Stomach (tissue), 4 donors: ENCODE measurements at regions not wholly inside any gene's neighbourhood (a gene's known extent, or its start where the extent isn't known, plus 50 kb on each side); places are given as distances from the start of the nearest gene placed in this dataset.

Source experiments
- CTCF ChIP-seq, 7 experiments: fragments of 450-650 bp in 4 of 7; fragments of 200-600 bp in 3 of 7; sonication (generic) in 3 of 7; IDR thresholded peaks; one replicate each; pipeline ENCODE4 v1.5.1; 2016 to 2019; ENCODE audit warnings: antibody characterized with exemption in 7 of 7, control low read depth in 2 of 7, mild to moderate bottlenecking in 1 of 7
- POLR2A ChIP-seq, 4 donors: fragments of 450-650 bp; IDR thresholded peaks; one replicate each; pipeline ENCODE4 v1.6.1; 2016; ENCODE audit warnings: antibody characterized with exemption in 4 of 4, control low read depth in 2 of 4, mild to moderate bottlenecking in 1 of 4, moderate library complexity in 1 of 4

- no peak for TF ChIP-seq CTCF (IDR thresholded peaks at IDR 0.05)
- no peak for TF ChIP-seq POLR2A (IDR thresholded peaks at IDR 0.05)
These were observed 378.8 kb downstream of the ETS1 start for GRCh38 chr11:128208329-128209137.
